Transverse colon (tissue), 4 donors: ENCODE measurements at regions not wholly inside any gene's neighbourhood (a gene's known extent, or its start where the extent isn't known, plus 50 kb on each side); places are given as distances from the start of the nearest gene placed in this dataset.

ENCODE experiments used
- DNase-seq: peaks from one replicate; pipeline ENCODE4 v3.0.0-alpha.2; 2019
- H3K27ac ChIP-seq, 4 donors: fragments of 200-600 bp; sonication (generic); 2 replicates each; pipeline ENCODE4 v1.5.1; 2016 to 2018; ENCODE audit warnings: inconsistent platforms in 4 of 4
- H3K27me3 ChIP-seq: fragments of 200-600 bp; sonication (generic); 2 replicates; pipeline ENCODE4 v1.5.1; 2017; ENCODE audit warnings: inconsistent platforms
- H3K36me3 ChIP-seq, 4 donors: fragments of 200-600 bp; sonication (generic); 2 replicates each; pipeline ENCODE4 v1.5.1; 2017 to 2019; ENCODE audit warnings: inconsistent platforms in 4 of 4
- H3K4me1 ChIP-seq, 4 donors: fragments of 200-600 bp; sonication (generic); 2 replicates each; pipeline ENCODE4 v1.5.1; 2017 to 2020; ENCODE audit warnings: inconsistent platforms in 4 of 4
- H3K4me3 ChIP-seq, 4 donors: fragments of 200-600 bp; sonication (generic); 1 replicate in 1 of 4; 2 replicates in 3 of 4; pipeline versions ENCODE4 v1.5.1 to v1.6.1; 2017 to 2019; ENCODE audit warnings: inconsistent platforms in 4 of 4
- H3K9me3 ChIP-seq, 2 donors: fragments of 200-600 bp; sonication (generic); 2 replicates each; pipeline ENCODE4 v1.5.1; 2017 to 2019; ENCODE audit warnings: inconsistent platforms in 2 of 2
- EP300 ChIP-seq: sonication (generic); formaldehyde crosslinking; IDR thresholded peaks from one replicate; pipeline ENCODE4 v1.6.1; 2017; ENCODE audit warnings: antibody characterized with exemption, low read depth
- POLR2A ChIP-seq: fragments of 450-650 bp; IDR thresholded peaks from one replicate; pipeline ENCODE4 v1.6.1; 2016; ENCODE audit warnings: antibody characterized with exemption, mild to moderate bottlenecking, moderate library complexity
- POLR2AphosphoS5 ChIP-seq, 3 donors: sonication (generic); formaldehyde crosslinking; IDR thresholded peaks; one replicate each; pipeline ENCODE4 v1.6.1; 2016; ENCODE audit warnings: antibody characterized with exemption in 3 of 3
- WGBS, 2 donors: methylation state at CpG; one replicate each; pipeline ENCODE4 v1.1.5; 2018; ENCODE audit warnings: low coverage in 1 of 2; 5-methylcytosine and 5-hydroxymethylcytosine counted together
- in situ Hi-C, 4 donors: fragments of 200-750 bp; cut with MboI; loops; one replicate each; pipeline versions ENCODE4 v1.15.0 to v1.15.1; 2017; ENCODE audit warnings: low sequenced_read_pairs in 3 of 4, low pct_ligation_motif_present in 1 of 4, low pct_unique_long_range_greater_than_20kb in 1 of 4
- intact Hi-C: fragments of 100-400 bp; cut with DNase I; formaldehyde crosslinking; loops from one replicate; pipeline ENCODE4 v1.15.1; 2023; ENCODE audit warnings: low total_unique reads
- TF ChIP-seq, protein P1 (sequence below), 5 experiments: fragments of 200-600 bp in 3 of 5; fragments of 450-650 bp in 2 of 5; sonication (generic) in 3 of 5; IDR thresholded peaks; 1 replicate in 2 of 5; 2 replicates in 3 of 5; pipeline ENCODE4 v1.5.1; 2016 to 2017; ENCODE audit warnings: antibody characterized with exemption in 5 of 5, inconsistent platforms in 3 of 5, mild to moderate bottlenecking in 2 of 5, moderate library complexity in 1 of 5

DNA sequence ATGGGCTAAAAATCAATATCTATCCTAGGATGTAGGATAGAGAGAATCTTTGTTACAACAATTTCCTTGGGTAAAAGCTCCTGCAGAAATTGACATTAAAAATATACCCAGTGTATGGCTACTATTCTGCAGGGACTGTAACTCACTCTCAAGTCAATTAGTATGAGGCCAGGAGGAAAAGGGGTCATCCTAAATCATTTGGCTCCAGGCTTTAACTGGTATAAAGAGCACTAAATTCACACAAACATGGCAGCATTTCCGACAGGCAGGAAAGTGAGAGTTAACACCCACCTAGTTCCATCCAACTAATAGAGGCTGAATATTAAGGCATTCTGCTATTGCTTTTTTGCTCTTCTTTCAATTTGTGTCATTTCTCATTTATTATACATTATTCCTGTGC is 218.6 kb upstream of the C1orf87 start:
- no peaks in the 10 kb centered on the region for H3K36me3 ChIP-seq
- in situ Hi-C loops: loop anchor here in 1 of 4 donors (25.0 kb wide), 1 partner anchor 745 kb away; no protein-coding TSS in a partner anchor
- TF ChIP-seq EP300 (no peak), POLR2AphosphoS5 (IDR thresholded peaks at IDR 0.05) (no peak), POLR2A (no peak)
- TF ChIP-seq, protein P1, sequence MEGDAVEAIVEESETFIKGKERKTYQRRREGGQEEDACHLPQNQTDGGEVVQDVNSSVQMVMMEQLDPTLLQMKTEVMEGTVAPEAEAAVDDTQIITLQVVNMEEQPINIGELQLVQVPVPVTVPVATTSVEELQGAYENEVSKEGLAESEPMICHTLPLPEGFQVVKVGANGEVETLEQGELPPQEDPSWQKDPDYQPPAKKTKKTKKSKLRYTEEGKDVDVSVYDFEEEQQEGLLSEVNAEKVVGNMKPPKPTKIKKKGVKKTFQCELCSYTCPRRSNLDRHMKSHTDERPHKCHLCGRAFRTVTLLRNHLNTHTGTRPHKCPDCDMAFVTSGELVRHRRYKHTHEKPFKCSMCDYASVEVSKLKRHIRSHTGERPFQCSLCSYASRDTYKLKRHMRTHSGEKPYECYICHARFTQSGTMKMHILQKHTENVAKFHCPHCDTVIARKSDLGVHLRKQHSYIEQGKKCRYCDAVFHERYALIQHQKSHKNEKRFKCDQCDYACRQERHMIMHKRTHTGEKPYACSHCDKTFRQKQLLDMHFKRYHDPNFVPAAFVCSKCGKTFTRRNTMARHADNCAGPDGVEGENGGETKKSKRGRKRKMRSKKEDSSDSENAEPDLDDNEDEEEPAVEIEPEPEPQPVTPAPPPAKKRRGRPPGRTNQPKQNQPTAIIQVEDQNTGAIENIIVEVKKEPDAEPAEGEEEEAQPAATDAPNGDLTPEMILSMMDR (IDR thresholded peaks at IDR 0.05): no peak
- no peak for DNase-seq
- H3K9me3 ChIP-seq: no peaks in the 10 kb centered on the region
- H3K27ac ChIP-seq: no peak overlapping the region
- no peaks in the 10 kb centered on the region for H3K4me1 ChIP-seq
- intact Hi-C loops: no loop called here
- H3K4me3 ChIP-seq: no peak overlapping the region
- H3K27me3 ChIP-seq: no peaks in the 10 kb centered on the region
- WGBS, 2 donors: 60 to 81% methylated on average over 1 of the region's 1 CpG

DNA sequence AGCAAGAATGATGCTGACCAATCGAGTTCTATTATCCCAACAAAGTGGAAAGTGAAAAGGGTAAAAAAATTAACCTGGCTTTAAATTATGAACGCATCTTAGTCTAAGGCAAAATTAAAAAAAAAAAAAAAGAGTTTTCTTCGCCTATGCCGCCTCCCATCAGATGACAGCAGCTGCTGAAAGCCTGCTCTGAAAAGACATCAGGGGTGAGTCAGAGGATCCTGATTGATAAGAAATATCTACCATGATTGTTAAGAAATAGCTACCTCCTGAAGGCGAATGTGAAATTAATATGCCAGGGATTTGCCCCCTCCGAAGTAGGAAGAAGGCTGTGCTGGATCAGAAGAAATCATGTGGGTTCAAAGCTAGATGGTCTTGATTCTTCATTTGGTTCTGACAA is 216.8 kb upstream of the C1orf87 start:
- no peaks in the 10 kb centered on the region for H3K36me3 ChIP-seq
- H3K27me3 ChIP-seq: no peaks in the 10 kb centered on the region
- in situ Hi-C loops (loop anchor here in 1 of 4 donors (25.0 kb wide), 1 partner anchor 747 kb away; no protein-coding TSS in a partner anchor), intact Hi-C loops (no loop called here)
- H3K4me1 ChIP-seq: no peaks in the 10 kb centered on the region
- H3K9me3 ChIP-seq: no peaks in the 10 kb centered on the region
- H3K4me3 ChIP-seq: no peak overlapping the region
- WGBS, 2 donors: 91 to 100% methylated on average over 3 to 6 of the region's 6 CpGs
- TF ChIP-seq EP300 (no peak), POLR2A (no peak), POLR2AphosphoS5 (IDR thresholded peaks at IDR 0.05) (no peak)
- TF ChIP-seq, protein P1 (IDR thresholded peaks at IDR 0.05): no peak
- no peak for DNase-seq
- H3K27ac ChIP-seq: no peak overlapping the region

DNA sequence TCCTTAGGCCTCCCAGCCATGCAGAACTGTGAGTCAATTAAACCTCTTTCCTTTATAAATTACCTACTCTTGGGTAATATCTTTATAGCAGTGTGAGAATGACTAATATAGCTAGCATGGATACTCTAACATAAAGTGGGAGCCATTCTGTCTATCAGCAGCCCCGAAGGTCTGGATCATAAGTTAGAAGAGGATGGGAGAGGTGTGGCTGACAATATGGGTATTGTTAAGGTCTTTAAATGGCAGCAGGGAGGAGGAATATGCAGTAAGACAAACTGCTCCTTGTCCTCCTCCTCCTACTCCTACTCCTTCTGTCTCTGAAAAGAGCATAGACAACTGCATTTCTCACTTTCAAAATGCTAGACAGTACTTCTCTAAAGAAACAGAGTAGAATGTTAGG is 214.0 kb upstream of the C1orf87 start:
- intact Hi-C loops: no loop called here
- 76% methylated on average over 1 of the region's 1 CpG; no CpG with 5 or more reads in 1 of the 2 donors for WGBS, 2 donors
- TF ChIP-seq POLR2AphosphoS5 (IDR thresholded peaks at IDR 0.05) (no peak), EP300 (no peak), POLR2A (no peak)
- TF ChIP-seq, protein P1 (IDR thresholded peaks at IDR 0.05): no peak

DNA sequence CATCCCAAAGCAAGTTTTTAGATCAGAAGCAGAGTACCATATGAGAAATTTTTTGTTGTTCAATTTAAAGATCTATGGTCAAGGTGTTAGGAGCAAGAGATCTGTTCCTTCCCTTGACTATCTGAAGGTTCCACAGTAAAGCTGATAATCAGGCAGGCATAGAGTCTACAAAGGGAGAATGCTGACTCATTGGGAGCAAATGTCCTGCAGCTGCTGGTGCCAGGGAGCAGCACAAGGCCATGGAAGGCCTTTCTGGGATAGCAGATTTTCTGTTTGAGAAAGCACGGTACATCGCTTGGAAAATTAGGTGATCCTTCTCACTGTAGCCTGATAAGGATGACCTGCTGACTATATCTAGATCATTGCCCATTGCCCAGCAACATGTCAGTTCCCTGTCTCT is 210.1 kb upstream of the C1orf87 start:
- Histone ChIP-seq H3K9me3 (no peaks in the 10 kb centered on the region), H3K27ac (no peak overlapping the region), H3K36me3 (no peaks in the 10 kb centered on the region), H3K4me1 (peaks cover 0 to 10% (median 0%) of the 10 kb centered on the region in 4 donors), H3K27me3 (no peaks in the 10 kb centered on the region), H3K4me3 (no peak overlapping the region)
- WGBS, 2 donors: 100% methylated on average over 2 of the region's 2 CpGs; no CpG with 5 or more reads in 1 of the 2 donors
- intact Hi-C loops (no loop called here), in situ Hi-C loops (loop anchor here in 1 of 4 donors (25.0 kb wide), 1 partner anchor 754 kb away; no protein-coding TSS in a partner anchor)
- no peak for DNase-seq
- TF ChIP-seq, protein P1 (IDR thresholded peaks at IDR 0.05): no peak
- TF ChIP-seq POLR2A (no peak), POLR2AphosphoS5 (IDR thresholded peaks at IDR 0.05) (no peak), EP300 (no peak)

More for the DNA sequence above, 214.0 kb upstream of the C1orf87 start:
- H3K36me3 ChIP-seq: no peaks in the 10 kb centered on the region
- in situ Hi-C loops: loop anchor here in 1 of 4 donors (25.0 kb wide), 1 partner anchor 750 kb away; no protein-coding TSS in a partner anchor
- no peaks in the 10 kb centered on the region for H3K4me1 ChIP-seq
- no peak overlapping the region for H3K4me3 ChIP-seq
- no peak for DNase-seq
- H3K9me3 ChIP-seq: no peaks in the 10 kb centered on the region
- H3K27me3 ChIP-seq: no peaks in the 10 kb centered on the region
- H3K27ac ChIP-seq: no peak overlapping the region
